GM23248 (cell line): ENCODE measurements at regions not wholly inside any gene's neighbourhood (a gene's known extent, or its start where the extent isn't known, plus 50 kb on each side); places are given as distances from the start of the nearest gene placed in this dataset.

Experiments
- EZH2 ChIP-seq: fragments of 200-600 bp; sonication (generic); IDR thresholded peaks from 2 replicates; pipeline ENCODE4 v1.6.1; 2018; ENCODE audit warnings: antibody characterized with exemption, mild to moderate bottlenecking; ENCODE audit not compliant: insufficient read depth, poor library complexity, severe bottlenecking
- EZH2phosphoT487 ChIP-seq: fragments of 200-600 bp; sonication (generic); IDR thresholded peaks from 2 replicates; pipeline ENCODE4 v1.6.1; 2018; ENCODE audit warnings: antibody characterized with exemption, moderate library complexity, mild to moderate bottlenecking, low read depth; ENCODE audit not compliant: insufficient read depth

DNA sequence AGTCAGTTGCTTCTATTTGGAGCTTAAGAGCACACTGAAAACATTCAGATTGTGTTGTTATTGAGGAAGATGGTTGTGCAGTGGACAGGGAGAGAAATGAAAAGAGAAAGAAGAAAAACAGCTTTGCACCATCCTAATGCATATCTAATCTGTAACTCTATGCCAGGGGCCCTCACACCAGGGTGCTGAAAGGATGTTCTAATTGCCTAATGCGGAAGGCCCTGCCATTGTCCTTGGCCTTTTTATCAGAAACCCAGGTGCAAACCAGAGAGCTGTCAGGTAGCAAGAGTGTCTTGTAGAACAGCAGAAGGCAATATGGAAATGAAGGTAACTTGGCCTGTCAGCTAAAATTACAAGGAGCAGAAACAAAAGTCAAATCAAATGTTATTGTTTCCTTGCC lies 384.5 kb upstream of the PIK3R1 start:
- TF ChIP-seq EZH2 (no peak), EZH2phosphoT487 (no peak)
